Liver (tissue), 7 donors: ENCODE measurements at regions not wholly inside any gene's neighbourhood (a gene's known extent, or its start where the extent isn't known, plus 50 kb on each side); places are given as distances from the start of the nearest gene placed in this dataset.

Experiments used
- DNase-seq: peaks from one replicate; pipeline ENCODE4 v3.0.0-alpha.2; 2017; ENCODE audit warnings: low spot score
- H3K27ac ChIP-seq, 2 donors: one replicate each; pipeline ENCODE4 v1.7.0; 2013; ENCODE audit warnings: inconsistent platforms in 2 of 2, low read length in 2 of 2, control low read depth in 1 of 2, low read depth in 1 of 2, mild to moderate bottlenecking in 1 of 2
- H3K27me3 ChIP-seq, 4 donors: one replicate each; pipeline versions ENCODE4 v1.6.1 to v1.7.0; 2013; ENCODE audit warnings: low read length in 3 of 4, inconsistent platforms in 1 of 4, mild to moderate bottlenecking in 1 of 4, moderate library complexity in 1 of 4; ENCODE audit not compliant: control insufficient read depth in 4 of 4, insufficient read depth in 4 of 4
- H3K36me3 ChIP-seq, 4 donors: one replicate each; pipeline versions ENCODE4 v1.6.1 to v1.7.0; 2013; ENCODE audit warnings: low read length in 3 of 4, mild to moderate bottlenecking in 3 of 4, low read depth in 1 of 4, moderate library complexity in 1 of 4; ENCODE audit not compliant: control insufficient read depth in 4 of 4, insufficient read depth in 3 of 4
- H3K4me1 ChIP-seq, 4 donors: one replicate each; pipeline versions ENCODE4 v1.6.1 to v1.7.0; 2013; ENCODE audit warnings: low read length in 3 of 4, mild to moderate bottlenecking in 3 of 4, moderate library complexity in 1 of 4; ENCODE audit not compliant: control insufficient read depth in 4 of 4, insufficient read depth in 4 of 4
- H3K4me3 ChIP-seq, 3 donors: one replicate each; pipeline versions ENCODE4 v1.6.1 to v1.7.0; 2013; ENCODE audit warnings: low read length in 3 of 3, control low read depth in 1 of 3, low read depth in 1 of 3, mild to moderate bottlenecking in 1 of 3
- H3K9ac ChIP-seq, 2 donors: one replicate each; pipeline ENCODE4 v1.7.0; 2013; ENCODE audit warnings: low read length in 2 of 2, mild to moderate bottlenecking in 2 of 2, moderate library complexity in 2 of 2, control low read depth in 1 of 2, low read depth in 1 of 2
- H3K9me3 ChIP-seq, 4 donors: one replicate each; pipeline versions ENCODE4 v1.6.1 to v1.7.0; 2013; ENCODE audit warnings: low read length in 3 of 4; ENCODE audit not compliant: control insufficient read depth in 4 of 4
- FOXA1 ChIP-seq: IDR thresholded peaks from 2 replicates; pipeline ENCODE4 v1.6.1; 2016; ENCODE audit warnings: antibody characterized with exemption
- FOXA2 ChIP-seq: IDR thresholded peaks from 2 replicates; pipeline ENCODE4 v1.6.1; 2016; ENCODE audit warnings: antibody characterized with exemption
- GABPA ChIP-seq, 2 donors: IDR thresholded peaks in 1 of 2; conservative IDR thresholded peaks in 1 of 2; 2 replicates each; pipeline ENCODE4 v1.6.1; 2016; ENCODE audit warnings: antibody characterized with exemption in 2 of 2, mild to moderate bottlenecking in 1 of 2, moderate library complexity in 1 of 2
- HNF4A ChIP-seq, 2 donors: conservative IDR thresholded peaks; 2 replicates each; pipeline ENCODE4 v1.6.1; 2016; ENCODE audit warnings: antibody characterized with exemption in 2 of 2, mild to moderate bottlenecking in 2 of 2
- JUND ChIP-seq, 2 donors: IDR thresholded peaks; 2 replicates each; pipeline ENCODE4 v1.6.1; 2016; ENCODE audit warnings: antibody characterized with exemption in 2 of 2
- NR2F2 ChIP-seq: IDR thresholded peaks from 2 replicates; pipeline ENCODE4 v1.6.1; 2016; ENCODE audit warnings: antibody characterized with exemption
- RAD21 ChIP-seq, 2 donors: IDR thresholded peaks; 2 replicates each; pipeline ENCODE4 v1.6.1; 2016; ENCODE audit warnings: antibody characterized with exemption in 2 of 2, mild to moderate bottlenecking in 2 of 2
- RXRA ChIP-seq, 2 donors: IDR thresholded peaks; 2 replicates each; pipeline ENCODE4 v1.6.1; 2017 to 2018; ENCODE audit warnings: antibody characterized with exemption in 2 of 2, mild to moderate bottlenecking in 1 of 2
- SP1 ChIP-seq: IDR thresholded peaks from 2 replicates; pipeline ENCODE4 v1.6.1; 2018; ENCODE audit warnings: antibody characterized with exemption, mild to moderate bottlenecking
- YY1 ChIP-seq: IDR thresholded peaks from 2 replicates; pipeline ENCODE4 v1.6.1; 2016; ENCODE audit warnings: antibody characterized with exemption, mild to moderate bottlenecking
- WGBS: extraction: QIAGEN DNeasy Blood & Tissue Kit; methylation state at CpG from one replicate; pipeline ENCODE4 v1.1.7; 2013; 5-methylcytosine and 5-hydroxymethylcytosine counted together
- TF ChIP-seq, protein P1 (sequence below): IDR thresholded peaks from 2 replicates; pipeline ENCODE4 v1.6.1; 2016; ENCODE audit warnings: antibody characterized with exemption, mild to moderate bottlenecking
- TF ChIP-seq, protein P2 (sequence below): IDR thresholded peaks from 2 replicates; pipeline ENCODE4 v1.6.1; 2016; ENCODE audit warnings: antibody characterized with exemption
- donor health status: healthy.
- donor health status: healthy.
- donor health status: healthy.
- donor health status: healthy.

DNA sequence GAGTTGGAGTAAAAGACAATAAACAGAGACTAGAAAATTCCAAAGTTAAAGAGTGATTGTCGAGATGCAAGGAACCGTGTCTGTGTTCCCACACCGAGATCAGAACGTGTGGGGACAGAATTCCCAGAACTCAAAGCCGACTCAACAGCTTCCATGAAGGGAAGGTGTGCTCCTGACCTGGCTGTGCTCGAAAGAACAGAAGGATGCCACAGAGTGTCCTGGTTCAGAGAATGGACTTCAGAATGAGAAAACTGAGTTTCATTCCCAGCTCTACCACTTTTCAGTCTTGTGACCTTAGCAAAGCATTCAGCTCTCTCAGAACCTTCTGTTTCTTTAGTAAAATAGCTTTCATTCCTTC, 420.0 kb upstream of the SLC30A5 start:
- H3K36me3 ChIP-seq: peaks cover 0 to 2% (median 0%) of the 10 kb centered on the region in 4 donors
- H3K4me3 ChIP-seq: peak overlapping the region in 1 of 3 donors; percentile 1
- WGBS: 33% methylated on average over 6 of the region's 6 CpGs
- peak overlapping the region; percentile 63 to 64 for H3K27ac ChIP-seq
- peaks cover 3 to 33% (median 20%) of the 10 kb centered on the region in 4 donors for H3K4me1 ChIP-seq
- no peaks in the 10 kb centered on the region for H3K9me3 ChIP-seq
- no peak for TF ChIP-seq RXRA (IDR thresholded peaks at IDR 0.05)
- TF ChIP-seq FOXA1: peak; percentile 4
- peak in 1 of 2 donors; percentile 5 for TF ChIP-seq JUND (IDR thresholded peaks at IDR 0.05)
- peak in 1 of 2 donors; percentile 5 for TF ChIP-seq HNF4A (conservative IDR thresholded peaks at IDR 0.05)
- no peak for DNase-seq
- no peaks in the 10 kb centered on the region for H3K27me3 ChIP-seq
- no peak overlapping the region for H3K9ac ChIP-seq

DNA sequence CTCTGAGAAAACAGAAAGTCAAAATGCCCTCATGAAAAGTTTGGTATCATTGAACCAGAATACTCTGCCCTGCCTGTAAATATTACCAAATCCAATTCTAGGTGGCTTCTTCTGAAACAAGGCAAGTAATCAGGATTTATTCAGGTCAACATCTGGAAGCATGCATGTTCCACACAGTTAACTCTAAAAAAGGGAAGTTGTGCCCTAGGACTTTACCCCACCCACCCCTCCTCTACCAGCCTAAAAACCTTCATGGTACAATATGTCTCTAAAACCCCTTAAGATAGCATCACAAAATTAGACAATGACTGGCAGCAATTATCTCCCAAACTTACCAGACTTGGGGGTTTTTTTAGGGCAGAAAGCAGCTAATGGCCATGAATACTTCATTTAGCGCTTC, 414.8 kb upstream of the SLC30A5 start:
- Histone ChIP-seq H3K27ac (no peak overlapping the region), H3K9ac (no peak overlapping the region), H3K4me1 (peaks cover 0 to 35% (median 29%) of the 10 kb centered on the region in 4 donors), H3K9me3 (no peaks in the 10 kb centered on the region), H3K27me3 (no peaks in the 10 kb centered on the region), H3K36me3 (peaks cover 0 to 2% (median 0%) of the 10 kb centered on the region in 4 donors), H3K4me3 (no peak overlapping the region)
- no peak for DNase-seq
- WGBS: 98% methylated on average over 1 of the region's 1 CpG
- TF ChIP-seq HNF4A (conservative IDR thresholded peaks at IDR 0.05) (no peak), GABPA (IDR thresholded peaks at IDR 0.05 in 1 of 2, conservative IDR thresholded peaks at IDR 0.05 in 1 of 2) (no peak), RAD21 (IDR thresholded peaks at IDR 0.05) (no peak), FOXA1 (no peak), RXRA (IDR thresholded peaks at IDR 0.05) (no peak), JUND (IDR thresholded peaks at IDR 0.05) (no peak), SP1 (no peak), YY1 (no peak), NR2F2 (no peak), FOXA2 (no peak)
- TF ChIP-seq, protein P1, sequence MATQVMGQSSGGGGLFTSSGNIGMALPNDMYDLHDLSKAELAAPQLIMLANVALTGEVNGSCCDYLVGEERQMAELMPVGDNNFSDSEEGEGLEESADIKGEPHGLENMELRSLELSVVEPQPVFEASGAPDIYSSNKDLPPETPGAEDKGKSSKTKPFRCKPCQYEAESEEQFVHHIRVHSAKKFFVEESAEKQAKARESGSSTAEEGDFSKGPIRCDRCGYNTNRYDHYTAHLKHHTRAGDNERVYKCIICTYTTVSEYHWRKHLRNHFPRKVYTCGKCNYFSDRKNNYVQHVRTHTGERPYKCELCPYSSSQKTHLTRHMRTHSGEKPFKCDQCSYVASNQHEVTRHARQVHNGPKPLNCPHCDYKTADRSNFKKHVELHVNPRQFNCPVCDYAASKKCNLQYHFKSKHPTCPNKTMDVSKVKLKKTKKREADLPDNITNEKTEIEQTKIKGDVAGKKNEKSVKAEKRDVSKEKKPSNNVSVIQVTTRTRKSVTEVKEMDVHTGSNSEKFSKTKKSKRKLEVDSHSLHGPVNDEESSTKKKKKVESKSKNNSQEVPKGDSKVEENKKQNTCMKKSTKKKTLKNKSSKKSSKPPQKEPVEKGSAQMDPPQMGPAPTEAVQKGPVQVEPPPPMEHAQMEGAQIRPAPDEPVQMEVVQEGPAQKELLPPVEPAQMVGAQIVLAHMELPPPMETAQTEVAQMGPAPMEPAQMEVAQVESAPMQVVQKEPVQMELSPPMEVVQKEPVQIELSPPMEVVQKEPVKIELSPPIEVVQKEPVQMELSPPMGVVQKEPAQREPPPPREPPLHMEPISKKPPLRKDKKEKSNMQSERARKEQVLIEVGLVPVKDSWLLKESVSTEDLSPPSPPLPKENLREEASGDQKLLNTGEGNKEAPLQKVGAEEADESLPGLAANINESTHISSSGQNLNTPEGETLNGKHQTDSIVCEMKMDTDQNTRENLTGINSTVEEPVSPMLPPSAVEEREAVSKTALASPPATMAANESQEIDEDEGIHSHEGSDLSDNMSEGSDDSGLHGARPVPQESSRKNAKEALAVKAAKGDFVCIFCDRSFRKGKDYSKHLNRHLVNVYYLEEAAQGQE: no peak

DNA sequence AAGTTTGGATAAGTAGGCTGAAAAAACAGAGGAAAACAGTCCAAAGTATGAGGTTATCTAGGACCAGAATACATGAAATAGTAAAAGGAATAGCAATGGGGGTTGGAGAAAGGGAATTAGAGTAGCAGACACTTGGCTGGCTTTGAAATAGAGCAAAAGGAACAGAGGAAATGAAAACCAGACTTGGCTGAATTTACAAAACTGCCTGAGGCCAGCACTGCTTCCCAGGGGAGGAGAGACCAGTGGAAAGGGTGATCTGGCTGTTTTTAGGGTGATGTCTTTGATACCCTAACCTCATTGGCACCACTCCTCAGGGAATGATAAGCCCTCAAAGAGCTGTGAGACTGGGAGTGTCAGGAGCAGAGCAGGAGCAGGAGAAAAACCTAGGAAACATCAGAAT, 413.4 kb upstream of the SLC30A5 start:
- H3K27ac ChIP-seq: peak overlapping the region in 1 of 2 donors; percentile 41
- DNase-seq: no peak
- H3K36me3 ChIP-seq: peaks cover 0 to 2% (median 0%) of the 10 kb centered on the region in 4 donors
- H3K27me3 ChIP-seq: no peaks in the 10 kb centered on the region
- H3K4me1 ChIP-seq: peaks cover 0 to 22% (median 21%) of the 10 kb centered on the region in 4 donors
- H3K4me3 ChIP-seq: no peak overlapping the region
- H3K9me3 ChIP-seq: no peaks in the 10 kb centered on the region
- H3K9ac ChIP-seq: no peak overlapping the region
- TF ChIP-seq, protein P2, sequence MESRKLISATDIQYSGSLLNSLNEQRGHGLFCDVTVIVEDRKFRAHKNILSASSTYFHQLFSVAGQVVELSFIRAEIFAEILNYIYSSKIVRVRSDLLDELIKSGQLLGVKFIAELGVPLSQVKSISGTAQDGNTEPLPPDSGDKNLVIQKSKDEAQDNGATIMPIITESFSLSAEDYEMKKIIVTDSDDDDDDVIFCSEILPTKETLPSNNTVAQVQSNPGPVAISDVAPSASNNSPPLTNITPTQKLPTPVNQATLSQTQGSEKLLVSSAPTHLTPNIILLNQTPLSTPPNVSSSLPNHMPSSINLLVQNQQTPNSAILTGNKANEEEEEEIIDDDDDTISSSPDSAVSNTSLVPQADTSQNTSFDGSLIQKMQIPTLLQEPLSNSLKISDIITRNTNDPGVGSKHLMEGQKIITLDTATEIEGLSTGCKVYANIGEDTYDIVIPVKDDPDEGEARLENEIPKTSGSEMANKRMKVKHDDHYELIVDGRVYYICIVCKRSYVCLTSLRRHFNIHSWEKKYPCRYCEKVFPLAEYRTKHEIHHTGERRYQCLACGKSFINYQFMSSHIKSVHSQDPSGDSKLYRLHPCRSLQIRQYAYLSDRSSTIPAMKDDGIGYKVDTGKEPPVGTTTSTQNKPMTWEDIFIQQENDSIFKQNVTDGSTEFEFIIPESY: no peak
- TF ChIP-seq GABPA (IDR thresholded peaks at IDR 0.05 in 1 of 2, conservative IDR thresholded peaks at IDR 0.05 in 1 of 2): no peak
